ENCODE measurements at regions not wholly inside any gene's neighbourhood (a gene's known extent, or its start where the extent isn't known, plus 50 kb on each side); places are given as distances from the start of the nearest gene placed in this dataset.

- TF ChIP-seq, protein P1, sequence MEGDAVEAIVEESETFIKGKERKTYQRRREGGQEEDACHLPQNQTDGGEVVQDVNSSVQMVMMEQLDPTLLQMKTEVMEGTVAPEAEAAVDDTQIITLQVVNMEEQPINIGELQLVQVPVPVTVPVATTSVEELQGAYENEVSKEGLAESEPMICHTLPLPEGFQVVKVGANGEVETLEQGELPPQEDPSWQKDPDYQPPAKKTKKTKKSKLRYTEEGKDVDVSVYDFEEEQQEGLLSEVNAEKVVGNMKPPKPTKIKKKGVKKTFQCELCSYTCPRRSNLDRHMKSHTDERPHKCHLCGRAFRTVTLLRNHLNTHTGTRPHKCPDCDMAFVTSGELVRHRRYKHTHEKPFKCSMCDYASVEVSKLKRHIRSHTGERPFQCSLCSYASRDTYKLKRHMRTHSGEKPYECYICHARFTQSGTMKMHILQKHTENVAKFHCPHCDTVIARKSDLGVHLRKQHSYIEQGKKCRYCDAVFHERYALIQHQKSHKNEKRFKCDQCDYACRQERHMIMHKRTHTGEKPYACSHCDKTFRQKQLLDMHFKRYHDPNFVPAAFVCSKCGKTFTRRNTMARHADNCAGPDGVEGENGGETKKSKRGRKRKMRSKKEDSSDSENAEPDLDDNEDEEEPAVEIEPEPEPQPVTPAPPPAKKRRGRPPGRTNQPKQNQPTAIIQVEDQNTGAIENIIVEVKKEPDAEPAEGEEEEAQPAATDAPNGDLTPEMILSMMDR (IDR thresholded peaks at IDR 0.05), result no peak
- TF ChIP-seq POLR2A (IDR thresholded peaks at IDR 0.05) (no peak), EP300 (IDR thresholded peaks at IDR 0.05) (no peak)
Observed at GRCh38 chr3:87057474-87057873, 66.5 kb upstream of the VGLL3 start.

Data from tibial nerve (tissue), 4 donors.